Epithelial cell of proximal tubule (primary cell): ENCODE measurements at regions not wholly inside any gene's neighbourhood (a gene's known extent, or its start where the extent isn't known, plus 50 kb on each side); places are given as distances from the start of the nearest gene placed in this dataset.

Experiments used
- DNase-seq: peaks from one replicate; pipeline ENCODE4 v3.0.0-alpha.2; 2011; ENCODE audit warnings: low read depth
- H3K4me3 ChIP-seq: 2 replicates; pipeline ENCODE4 v1.5.1; 2011; ENCODE audit warnings: low read depth, mild to moderate bottlenecking, low read length
- TF ChIP-seq, protein P1 (sequence below): conservative IDR thresholded peaks from 2 replicates; pipeline ENCODE4 v1.5.1; 2012; ENCODE audit warnings: low read depth, mild to moderate bottlenecking, low read length

DNA sequence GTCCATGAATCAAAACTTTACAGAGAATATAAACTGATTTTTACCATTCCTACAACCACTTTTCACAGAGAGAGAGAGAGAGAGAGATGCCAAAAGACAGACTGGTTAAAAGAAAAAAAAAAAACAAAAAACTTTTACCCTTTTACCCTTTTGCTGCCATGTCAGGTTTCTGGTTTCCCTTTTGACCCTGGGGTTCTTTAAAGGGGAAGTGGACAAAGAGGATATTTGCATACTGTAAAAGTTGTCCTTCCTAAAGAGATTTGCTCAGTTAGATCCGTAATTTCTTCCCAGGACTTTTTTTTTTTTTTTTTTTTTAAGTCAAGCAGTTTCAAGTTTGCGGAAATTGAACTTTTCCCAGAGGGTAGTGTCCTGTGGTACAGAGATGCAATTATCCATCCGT is 287.8 kb upstream of the RGS18 start:
- H3K4me3 ChIP-seq = no peak overlapping the region
- no peak for DNase-seq
- TF ChIP-seq, protein P1, sequence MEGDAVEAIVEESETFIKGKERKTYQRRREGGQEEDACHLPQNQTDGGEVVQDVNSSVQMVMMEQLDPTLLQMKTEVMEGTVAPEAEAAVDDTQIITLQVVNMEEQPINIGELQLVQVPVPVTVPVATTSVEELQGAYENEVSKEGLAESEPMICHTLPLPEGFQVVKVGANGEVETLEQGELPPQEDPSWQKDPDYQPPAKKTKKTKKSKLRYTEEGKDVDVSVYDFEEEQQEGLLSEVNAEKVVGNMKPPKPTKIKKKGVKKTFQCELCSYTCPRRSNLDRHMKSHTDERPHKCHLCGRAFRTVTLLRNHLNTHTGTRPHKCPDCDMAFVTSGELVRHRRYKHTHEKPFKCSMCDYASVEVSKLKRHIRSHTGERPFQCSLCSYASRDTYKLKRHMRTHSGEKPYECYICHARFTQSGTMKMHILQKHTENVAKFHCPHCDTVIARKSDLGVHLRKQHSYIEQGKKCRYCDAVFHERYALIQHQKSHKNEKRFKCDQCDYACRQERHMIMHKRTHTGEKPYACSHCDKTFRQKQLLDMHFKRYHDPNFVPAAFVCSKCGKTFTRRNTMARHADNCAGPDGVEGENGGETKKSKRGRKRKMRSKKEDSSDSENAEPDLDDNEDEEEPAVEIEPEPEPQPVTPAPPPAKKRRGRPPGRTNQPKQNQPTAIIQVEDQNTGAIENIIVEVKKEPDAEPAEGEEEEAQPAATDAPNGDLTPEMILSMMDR = no peak

DNA sequence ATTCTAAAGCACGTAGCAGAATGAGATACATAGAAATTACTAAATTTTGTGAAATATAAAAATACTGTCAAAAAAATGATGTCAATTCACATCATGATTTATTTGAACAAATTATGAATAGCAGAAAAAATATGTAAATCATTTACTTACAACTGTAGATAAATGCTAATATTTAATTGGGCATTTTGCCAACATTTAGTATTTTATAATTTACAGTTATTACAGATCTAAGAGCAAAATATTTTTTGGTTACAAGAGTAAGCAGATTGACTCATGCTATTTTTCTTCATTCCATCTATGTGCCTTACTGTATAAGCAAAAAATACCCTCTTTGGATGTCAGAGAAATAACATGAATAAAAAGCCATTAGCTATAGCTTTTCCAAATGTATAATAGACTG is 282.3 kb upstream of the RGS18 start:
- DNase-seq = no peak
- no peak overlapping the region for H3K4me3 ChIP-seq
- TF ChIP-seq, protein P1 = no peak

GRCh38 chr1:191876631-191877030 is 281.6 kb upstream of the RGS18 start:
- no peak for DNase-seq
- H3K4me3 ChIP-seq = no peak overlapping the region
- TF ChIP-seq, protein P1 = no peak

DNA sequence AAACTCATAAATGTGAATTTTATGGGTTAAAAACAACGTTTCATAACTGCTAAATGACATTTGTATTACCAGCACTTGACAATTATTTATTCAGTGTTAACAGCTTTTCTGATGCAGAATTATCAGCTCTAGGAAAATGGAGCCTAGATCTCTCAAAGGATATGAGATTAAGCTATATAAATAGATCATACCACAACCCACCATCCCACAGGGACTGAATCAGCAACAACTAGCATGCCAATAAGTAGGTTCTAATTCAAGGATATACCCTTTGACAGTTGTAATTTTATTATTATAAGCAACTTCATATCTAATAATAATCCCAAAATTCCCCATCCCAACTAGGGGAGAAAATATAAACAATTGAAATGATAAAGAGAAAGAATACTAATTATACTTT is 275.4 kb upstream of the RGS18 start:
- no peak for DNase-seq
- TF ChIP-seq, protein P1 = no peak
- no peak overlapping the region for H3K4me3 ChIP-seq

DNA sequence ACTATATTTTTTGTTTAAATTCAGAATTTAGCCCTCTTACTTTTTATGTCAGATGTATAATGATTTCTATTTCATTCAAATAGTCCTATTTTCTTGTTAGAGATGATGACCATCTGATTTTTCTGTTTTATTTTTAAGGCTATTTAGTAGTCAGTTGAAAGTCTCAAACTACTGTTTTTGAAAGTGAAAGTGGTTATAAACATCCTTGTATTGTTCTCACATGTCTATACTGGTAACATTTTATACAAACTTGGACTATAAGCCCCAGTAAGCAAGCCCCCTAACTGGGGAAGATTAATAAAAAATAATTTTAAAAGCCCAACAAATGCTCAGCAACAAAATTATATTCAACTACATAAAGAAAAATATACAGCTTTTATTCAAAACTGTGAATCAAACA is 271.3 kb upstream of the RGS18 start:
- TF ChIP-seq, protein P1 = no peak
- no peak overlapping the region for H3K4me3 ChIP-seq
- no peak for DNase-seq

DNA sequence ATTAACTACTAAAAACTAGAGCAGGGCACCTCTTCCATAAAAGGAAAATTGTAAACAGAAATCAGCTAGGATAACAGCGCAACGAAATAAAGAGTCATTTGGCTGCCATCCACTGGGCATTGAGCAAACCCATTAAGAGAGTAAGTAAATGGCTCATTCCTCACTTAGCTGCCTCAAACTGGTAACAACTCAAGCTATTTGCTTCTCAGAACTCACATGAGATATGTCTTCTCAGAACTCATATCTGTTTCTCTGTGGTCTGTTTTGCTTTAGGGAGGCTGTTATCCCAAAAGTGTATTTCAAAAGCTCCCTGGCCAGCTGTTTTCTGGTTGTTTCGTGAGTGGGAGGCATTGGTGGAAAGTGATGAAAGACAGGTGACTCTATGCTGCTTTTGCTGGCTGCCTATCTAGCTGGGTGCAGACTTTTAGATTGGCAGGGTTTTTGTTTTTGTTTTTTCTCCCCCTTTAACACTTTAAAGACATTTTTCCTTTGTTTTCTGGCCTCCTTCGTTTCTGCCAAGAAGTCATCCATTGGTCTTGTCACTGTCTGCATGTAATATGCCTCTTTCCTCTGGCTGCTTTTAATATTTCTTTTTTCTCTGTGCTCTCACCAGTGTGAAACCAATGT is 269.2 kb upstream of the RGS18 start:
- TF ChIP-seq, protein P1 = no peak
- no peak for DNase-seq
- H3K4me3 ChIP-seq = no peak overlapping the region

GRCh38 chr1:191889623-191890003 is 268.6 kb upstream of the RGS18 start:
- TF ChIP-seq, protein P1 = no peak
- H3K4me3 ChIP-seq = no peak overlapping the region

More at GRCh38 chr1:191889623-191890003, 268.6 kb upstream of the RGS18 start:
- DNase-seq = no peak
